GM19463 (cell line): ENCODE measurements at regions not wholly inside any gene's neighbourhood (a gene's known extent, or its start where the extent isn't known, plus 50 kb on each side); places are given as distances from the start of the nearest gene placed in this dataset.

ENCODE experiments used
- ATAC-seq: cut with Tn5 transposase; IDR thresholded peaks from one replicate; pipeline ENCODE4 v1.9.1; 2021; ENCODE audit warnings: mild to moderate bottlenecking, moderate library complexity; ENCODE audit not compliant: unreplicated experiment

DNA sequence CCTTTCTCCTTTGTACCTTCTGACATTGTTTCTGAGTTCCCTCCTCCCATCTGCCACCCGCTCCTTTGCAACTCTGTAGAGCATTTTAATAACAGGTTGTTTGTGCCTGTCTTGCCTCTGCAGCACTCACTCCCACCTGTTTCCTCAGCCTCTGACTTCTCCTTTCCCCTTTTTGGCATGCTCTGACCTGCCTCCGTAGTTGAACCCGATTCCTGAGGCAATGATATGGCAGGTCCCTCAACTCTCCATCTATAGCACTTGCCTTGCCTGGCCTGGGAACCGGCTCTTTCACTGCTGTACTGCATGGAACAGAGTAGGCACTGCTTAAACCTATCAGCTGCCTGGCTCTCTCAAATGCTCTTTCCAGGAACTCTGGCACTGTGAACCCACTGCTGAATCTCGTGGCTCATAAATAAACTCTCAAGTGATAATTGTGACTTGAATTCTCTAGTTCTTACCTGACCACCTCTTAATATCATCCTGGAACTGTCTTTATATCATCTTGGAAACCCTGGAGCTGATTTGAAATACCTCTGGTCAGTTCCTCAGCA is 50.3 kb downstream of the UTRN start:
- ATAC-seq: no peak

- ATAC-seq: peak; percentile 80
These were observed 50.8 kb downstream of the UTRN start for GRCh38 chr6:144335914-144336313.

- ATAC-seq: no peak
These were observed 51.8 kb downstream of the UTRN start for GRCh38 chr6:144336900-144337299.

DNA sequence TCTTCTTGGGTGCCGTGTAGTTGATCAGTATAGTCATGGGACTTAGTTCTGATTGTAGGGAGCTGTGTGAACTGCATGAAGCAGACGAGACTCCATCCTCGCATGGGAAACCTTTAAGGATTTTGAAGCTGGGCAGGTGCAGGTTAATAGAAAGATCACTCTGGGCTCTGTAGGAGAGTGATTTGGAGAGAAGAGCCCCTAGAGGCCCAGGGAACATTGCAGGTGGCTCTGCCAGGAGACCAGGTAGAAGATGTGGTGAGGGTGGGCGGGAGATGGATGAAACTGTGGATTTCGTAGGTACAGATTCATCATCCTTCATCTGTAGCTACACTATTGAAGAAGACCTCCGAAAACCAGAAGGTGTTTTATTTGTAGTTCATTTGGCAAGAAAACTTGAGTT is 53.3 kb downstream of the UTRN start:
- no peak for ATAC-seq

DNA sequence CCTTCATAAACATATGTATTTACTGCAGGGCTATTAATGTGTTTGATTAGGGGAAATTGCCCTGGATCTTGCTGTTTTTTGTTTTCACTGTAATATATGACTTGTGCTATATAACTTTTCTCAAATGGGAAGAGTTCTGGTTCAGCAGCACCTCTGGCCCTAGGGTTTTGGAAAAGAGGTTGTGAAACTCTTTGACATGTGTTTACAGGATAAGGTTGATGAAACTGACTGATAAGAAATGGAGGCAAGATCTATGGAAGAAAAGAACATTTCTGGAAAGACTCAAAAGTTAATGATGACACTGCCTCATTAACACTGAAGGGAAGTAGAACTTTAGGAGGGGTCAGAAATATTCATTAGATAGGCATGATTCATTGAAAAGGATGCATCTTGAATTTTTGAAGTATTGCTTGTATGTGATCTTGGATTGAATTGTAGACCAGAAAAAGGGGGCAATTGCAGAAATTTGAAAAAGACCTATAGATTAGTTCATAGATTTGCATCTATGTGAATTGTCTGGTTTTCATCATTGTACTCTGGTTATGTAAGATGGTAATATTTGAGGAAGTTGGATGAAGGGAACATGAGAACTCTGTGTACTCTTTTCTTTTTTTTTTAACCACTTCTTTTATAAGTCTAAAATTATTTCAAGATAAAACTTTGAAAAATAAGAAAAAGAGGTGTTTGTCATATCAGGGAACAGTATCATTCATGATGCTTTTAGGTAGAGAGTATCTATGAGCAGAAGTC is 54.0 kb downstream of the UTRN start:
- ATAC-seq: no peak

GRCh38 chr6:144339859-144340452 is 54.8 kb downstream of the UTRN start:
- ATAC-seq: no peak

DNA sequence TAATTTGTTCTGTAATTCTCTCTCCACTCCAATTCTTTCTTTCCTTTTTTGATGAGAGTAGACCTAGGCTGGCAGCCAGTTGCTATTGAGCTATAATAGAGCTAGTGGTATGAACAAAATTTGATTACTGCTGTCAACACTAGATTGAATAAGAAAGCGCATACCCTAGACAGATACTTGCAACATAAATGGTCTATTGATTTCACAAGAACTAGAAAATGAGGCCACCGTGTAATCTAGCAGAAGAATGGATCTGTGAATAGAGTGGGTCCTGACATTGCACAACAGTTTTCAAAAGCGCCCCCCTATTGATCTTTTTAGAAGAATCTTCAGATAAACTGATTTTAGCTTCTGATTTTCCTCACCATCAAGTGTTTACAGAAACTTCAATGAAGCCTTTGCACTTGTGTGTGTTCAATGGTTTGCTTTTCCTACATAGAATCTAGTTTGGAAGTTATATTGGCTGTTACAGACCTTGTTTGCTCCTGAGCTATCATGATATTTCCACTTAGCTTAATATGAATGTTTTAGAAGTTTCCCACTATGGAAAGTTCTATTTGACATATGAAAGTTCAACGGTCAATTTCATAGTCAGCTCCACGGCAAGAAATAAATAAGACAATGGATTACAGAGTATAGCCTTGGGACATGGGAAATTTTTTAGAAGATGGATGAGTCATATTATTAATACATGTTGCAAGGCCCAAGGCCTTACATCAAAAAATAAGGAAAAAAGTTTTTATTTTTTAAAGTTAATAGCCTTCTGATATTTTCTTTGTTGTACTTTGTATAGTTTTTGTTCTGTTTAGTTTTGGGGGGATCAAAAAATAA is 55.6 kb downstream of the UTRN start:
- no peak for ATAC-seq

DNA sequence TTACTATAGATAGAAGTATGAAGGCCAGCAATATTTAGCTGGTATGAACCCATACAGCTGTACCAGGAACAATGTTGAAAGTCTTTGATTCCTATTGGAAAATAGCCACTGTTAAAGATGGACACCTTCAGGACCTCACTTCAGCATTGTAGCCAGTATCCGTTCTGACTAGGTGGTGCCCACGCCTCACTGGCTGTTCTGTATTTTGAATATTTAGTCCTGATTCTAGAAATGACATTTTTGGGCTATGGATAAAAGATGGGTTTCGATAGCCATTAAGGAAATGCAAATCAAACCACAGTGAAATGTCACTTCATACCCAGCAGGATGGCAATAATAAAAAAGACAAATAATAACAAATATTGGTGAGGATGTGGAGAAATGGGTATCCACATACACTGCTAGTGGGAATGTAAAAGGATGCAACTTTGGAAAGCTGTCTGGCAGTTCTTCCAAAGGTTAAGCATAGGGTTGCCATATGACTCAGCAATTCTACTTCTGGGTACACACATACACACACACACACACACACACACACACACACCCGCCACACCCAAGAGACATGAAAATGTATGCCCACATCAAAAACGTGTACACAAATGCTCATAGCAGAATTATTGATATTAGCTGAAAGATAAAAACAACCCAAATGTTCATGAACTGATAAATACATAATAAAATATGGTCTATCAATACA is 56.8 kb downstream of the UTRN start:
- ATAC-seq: peak; percentile 57

GRCh38 chr6:144343701-144344428 is 58.7 kb downstream of the UTRN start:
- ATAC-seq: peak; percentile 36

DNA sequence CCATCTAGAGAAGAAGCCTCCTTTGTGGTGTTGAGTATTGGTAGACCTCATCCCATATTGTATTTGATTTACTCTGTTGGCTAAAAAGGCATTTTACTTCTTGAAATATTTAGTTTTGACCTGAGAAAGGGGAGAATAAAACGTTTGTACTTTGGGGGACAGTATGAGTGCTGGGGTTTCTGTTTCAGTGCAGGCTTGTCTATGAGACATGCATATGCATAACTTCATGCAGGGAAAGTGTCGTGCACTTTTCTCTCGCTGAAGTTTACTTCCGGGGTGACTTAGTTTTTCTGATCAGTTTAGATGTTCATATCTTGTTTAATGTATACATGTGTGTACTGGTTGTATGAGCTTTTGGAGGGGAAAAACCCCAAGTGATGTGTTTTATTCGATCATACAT is 59.5 kb downstream of the UTRN start:
- peak; percentile 41 for ATAC-seq

DNA sequence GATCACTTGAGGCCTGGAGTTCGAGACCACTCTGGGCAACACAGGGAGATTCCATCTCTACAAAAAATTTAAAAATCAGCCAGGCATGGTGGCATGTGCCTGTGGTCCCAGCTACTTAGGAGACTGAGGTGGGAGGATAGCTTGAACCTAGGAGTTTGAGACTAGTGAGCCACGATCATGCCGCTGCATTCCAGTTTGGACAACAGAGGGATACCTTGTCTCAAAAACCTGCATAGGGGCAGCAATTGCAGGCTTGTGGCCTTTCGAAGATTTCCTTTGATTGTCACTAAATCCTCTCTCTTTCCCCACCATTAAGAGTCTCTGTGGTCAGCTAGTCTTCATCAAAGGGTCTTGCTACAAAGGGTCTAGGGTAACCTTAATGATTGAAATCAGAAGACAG is 60.3 kb downstream of the UTRN start:
- ATAC-seq: no peak

GRCh38 chr6:144346719-144347447 is 61.7 kb downstream of the UTRN start:
- no peak for ATAC-seq

DNA sequence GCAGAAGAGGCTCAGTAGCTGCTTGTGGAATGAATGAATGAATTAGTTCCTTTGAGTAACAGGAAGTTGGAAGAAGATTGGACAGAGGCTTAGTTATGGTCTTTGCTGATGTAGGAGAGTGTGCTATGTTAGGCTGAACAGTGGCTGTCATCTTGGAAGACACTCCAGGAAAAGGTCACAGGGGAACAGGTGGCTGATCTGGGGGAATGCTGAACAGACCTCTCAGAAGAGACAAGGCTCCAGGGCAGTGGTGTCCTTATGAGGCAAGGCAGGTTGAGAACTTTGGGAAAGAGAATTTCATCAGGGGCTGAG is 62.3 kb downstream of the UTRN start:
- ATAC-seq: no peak

DNA sequence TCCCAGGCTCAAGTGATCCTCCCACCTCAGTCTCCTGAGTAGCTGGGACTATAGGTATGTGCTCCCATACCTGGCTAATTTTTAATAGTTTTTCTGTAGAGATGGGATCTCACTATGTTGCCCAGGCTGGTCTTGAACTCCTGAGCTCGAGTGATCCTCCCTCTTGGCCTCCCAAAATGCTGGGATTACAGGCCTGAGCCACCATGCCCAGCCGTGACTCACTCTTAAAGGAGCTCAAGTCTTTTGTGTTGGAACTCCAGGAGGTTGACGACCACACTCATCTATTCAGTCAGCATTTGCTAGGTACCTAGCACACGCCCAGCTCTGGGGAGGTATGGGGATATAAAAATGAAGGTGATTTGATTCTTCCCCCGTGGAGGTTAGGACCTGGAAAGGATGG is 62.8 kb downstream of the UTRN start:
- ATAC-seq: no peak

DNA sequence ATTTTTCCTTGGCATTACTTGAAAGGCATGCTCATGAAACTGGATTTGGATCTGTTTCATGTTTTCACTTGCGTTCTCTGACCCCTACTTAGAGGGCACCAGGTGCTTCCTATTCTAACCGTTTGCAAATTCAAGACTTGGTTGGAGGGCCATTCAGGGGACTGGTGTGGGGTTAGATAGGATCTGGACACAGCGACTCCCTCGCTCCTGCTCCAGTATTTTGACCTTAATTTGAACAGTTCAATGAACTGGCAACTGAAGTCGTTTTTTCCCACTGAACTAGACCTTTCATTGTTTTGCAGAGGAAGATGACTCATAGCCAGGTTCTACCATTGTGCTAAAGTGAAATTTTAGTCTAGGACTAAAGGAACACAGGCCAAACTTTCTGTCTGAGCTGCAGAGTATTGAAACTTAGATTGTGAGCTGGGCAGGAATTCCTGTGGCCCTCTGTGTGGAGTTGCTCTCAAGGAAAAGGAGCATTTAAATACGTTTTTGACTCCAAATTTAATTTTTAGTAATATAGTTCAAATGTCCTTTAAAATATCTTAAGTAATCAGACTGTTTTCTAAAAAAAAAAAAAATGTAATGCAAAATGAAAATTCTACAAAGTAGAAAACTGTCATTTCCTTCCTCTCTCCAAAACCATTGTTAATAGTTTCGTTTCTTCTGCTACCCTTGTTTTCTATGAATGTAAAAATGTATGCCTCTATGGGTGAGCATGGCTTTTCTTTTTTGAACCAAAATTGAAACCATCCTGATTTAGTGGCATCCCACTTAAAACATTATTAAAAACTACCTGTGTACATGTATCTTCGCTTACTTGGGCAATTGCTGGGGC is 64.8 kb downstream of the UTRN start:
- ATAC-seq: peak; percentile 28

DNA sequence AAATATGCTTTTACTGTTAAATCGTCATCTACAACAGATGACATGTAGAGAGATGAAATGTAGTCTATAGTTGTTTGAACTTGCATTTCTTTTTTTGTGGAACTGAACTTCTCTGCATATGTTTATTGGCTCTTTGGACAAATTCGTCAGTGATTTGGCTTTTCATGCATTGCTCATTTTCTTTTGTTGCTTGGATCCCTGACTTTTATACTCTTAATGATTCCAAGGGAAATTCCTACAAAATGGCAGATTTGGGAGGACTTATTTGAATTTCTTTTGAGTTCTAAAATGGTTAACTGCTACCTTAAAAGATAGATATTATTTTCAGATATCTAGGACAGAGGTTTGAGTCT is 65.4 kb downstream of the UTRN start:
- ATAC-seq: no peak

DNA sequence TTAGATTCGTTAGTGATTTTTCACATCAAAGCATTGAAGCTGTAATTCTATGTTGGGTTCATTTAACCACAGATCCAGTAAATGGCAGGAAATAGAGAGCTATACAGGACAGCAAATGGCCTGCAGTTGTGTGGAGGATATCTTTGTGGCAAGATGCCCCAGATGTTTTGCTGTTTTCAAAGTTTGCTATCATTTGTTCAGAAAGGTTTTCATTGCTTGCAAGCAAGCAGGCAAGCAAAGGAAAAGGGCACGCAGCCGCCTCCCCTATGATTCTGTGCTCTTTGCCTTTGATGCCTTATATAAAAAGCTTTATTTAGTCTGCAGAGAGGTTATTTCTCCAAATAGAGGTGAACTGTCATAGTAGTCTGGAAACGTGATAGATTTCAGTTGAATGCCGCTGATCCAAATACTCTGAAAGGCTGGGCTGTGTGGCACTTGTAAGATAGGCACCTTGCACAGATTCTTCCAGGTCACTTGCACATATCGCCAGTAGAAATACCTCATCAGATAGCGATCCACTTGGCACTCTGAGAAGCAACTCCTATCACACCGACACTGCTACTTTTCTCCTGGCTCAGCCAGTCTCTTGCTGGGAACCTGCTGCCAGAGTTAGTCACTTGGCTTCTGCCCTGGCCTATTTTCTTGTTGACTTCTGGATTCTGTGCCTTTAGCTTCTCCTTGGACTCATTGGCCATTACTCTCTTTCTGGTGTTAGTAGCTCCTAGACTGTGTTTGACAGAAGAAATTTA is 66.4 kb downstream of the UTRN start:
- ATAC-seq: no peak

DNA sequence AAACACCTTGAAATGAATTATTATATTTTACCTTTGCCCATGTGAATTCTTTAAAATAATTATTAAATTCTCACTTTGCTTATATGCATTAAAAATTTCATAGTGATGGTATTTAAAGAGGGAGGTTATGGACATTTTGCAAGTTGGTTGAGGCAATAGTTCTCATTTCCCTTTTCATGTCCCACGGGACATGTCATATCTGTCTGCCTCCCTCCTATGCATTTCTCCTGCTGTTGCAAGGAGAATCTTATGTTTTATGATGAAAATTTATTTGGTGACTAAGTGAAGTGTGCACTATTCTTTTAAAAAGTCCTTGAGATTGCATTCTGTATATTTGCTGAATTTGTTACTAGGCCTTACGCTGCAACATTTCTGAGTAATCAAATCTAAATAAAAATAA is 67.2 kb downstream of the UTRN start:
- ATAC-seq: no peak
